LNCaP clone FGC (cell line): ENCODE measurements at regions not wholly inside any gene's neighbourhood (a gene's known extent, or its start where the extent isn't known, plus 50 kb on each side); places are given as distances from the start of the nearest gene placed in this dataset.

ENCODE experiments used
- DNase-seq: peaks from one replicate; pipeline ENCODE4 v3.0.0-alpha.2; 2011; ENCODE audit warnings: low read depth
- H3K4me3 ChIP-seq: 2 replicates; pipeline ENCODE4 v1.5.1; 2011; ENCODE audit warnings: mild to moderate bottlenecking, low read depth, low read length, control low read depth
- TF ChIP-seq, protein P1 (sequence below): IDR thresholded peaks from 2 replicates; pipeline ENCODE4 v1.5.1; 2012; ENCODE audit warnings: mild to moderate bottlenecking; ENCODE audit not compliant: control insufficient read depth, insufficient read depth; ENCODE audit errors: extremely low read depth

DNA sequence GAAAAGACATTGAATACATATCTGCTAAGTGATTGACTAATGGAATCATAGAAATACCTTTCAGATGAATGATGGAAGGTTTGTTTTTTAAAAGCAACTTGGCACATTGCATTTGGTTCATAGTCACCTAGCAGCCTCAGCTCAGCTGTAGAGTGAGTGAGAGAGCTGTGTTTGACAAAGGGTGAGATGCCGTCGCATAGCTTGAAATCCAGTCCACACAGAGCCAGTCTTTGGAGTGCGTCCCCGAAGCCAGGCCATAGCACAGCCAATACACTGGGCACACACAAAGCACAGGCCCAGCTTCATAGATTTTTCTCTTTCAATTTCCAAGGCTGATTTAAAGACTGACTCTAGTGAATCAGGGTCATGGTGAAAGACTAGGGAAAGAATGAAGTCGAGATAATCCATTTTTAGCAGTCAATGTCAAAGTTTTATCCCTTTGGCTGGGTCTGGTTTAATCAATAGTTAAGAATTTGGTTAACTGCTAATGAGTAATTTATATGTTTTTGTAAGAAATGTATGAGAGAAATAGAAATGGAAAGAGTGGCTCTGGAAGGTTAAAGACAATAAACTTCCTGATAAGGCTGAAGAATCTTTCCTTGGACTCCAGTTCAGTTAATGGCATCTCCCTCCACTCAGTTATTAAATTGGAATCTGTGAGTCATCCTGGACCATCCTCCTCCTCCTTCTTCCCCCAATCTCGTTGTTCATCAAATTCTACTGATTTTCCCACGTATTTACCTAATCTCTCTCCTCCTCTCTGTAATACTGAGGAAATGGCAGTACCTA, 101.2 kb upstream of the IRF2BP2 start:
- TF ChIP-seq, protein P1, sequence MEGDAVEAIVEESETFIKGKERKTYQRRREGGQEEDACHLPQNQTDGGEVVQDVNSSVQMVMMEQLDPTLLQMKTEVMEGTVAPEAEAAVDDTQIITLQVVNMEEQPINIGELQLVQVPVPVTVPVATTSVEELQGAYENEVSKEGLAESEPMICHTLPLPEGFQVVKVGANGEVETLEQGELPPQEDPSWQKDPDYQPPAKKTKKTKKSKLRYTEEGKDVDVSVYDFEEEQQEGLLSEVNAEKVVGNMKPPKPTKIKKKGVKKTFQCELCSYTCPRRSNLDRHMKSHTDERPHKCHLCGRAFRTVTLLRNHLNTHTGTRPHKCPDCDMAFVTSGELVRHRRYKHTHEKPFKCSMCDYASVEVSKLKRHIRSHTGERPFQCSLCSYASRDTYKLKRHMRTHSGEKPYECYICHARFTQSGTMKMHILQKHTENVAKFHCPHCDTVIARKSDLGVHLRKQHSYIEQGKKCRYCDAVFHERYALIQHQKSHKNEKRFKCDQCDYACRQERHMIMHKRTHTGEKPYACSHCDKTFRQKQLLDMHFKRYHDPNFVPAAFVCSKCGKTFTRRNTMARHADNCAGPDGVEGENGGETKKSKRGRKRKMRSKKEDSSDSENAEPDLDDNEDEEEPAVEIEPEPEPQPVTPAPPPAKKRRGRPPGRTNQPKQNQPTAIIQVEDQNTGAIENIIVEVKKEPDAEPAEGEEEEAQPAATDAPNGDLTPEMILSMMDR = no peak
- no peak overlapping the region for H3K4me3 ChIP-seq
- no peak for DNase-seq

DNA sequence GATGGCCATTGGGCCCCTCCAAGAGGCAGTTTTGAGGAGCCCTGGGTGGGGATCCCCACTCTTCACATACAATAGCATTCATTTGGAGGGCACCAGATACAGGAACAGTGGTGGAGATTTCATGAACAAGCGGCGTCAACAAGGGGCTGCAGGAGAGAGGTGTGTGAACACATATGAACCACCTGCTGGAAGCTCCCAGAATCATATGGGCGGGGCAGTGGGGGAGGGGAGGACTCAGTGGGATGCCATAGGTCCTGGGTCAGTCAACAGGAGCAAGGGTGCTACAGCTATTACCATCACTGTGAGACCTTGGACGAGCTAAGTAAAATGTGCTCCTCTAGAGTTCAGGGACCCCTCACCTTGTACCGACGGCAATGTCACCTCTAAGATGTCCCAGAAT, 100.4 kb upstream of the IRF2BP2 start:
- TF ChIP-seq, protein P1 = no peak
- no peak for DNase-seq
- H3K4me3 ChIP-seq = no peak overlapping the region

DNA sequence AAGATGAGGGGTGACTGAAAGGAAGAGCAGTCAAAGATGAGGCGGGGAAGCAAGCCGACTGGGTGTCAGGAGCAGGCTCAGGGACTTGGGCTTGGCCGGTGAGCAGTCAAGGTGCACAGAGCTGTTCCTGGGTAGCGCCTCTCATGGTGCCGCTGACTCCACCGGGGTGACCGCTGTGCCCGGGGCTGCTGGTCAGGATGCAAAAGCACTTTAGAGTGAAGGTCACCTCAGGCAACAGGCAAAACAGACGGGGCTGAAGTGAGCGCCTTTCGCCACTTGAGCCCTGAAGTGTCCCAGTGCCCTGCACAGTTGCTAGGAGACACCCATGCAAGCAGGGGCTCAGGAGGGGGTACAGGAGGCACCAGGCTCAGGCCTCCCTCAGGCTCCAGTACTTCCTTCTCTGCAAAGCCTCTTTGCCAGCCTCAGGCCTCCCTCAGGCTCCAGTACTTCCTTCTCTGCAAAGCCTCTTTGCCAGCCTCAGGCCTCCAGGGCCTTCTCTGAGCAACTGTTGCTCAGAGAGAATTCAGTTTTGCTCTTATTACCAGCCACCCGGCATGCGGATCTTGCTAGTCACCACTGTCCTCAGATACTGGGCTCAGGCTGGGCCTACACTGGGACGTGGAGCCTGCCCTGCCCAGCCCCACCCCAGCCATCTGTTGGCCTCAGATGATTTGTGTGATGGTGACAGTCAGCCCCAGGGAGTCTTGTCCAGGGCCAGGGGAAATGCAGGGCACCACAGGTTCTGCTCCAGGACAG, 99.7 kb upstream of the IRF2BP2 start:
- DNase-seq = no peak
- TF ChIP-seq, protein P1 = no peak
- no peak overlapping the region for H3K4me3 ChIP-seq

DNA sequence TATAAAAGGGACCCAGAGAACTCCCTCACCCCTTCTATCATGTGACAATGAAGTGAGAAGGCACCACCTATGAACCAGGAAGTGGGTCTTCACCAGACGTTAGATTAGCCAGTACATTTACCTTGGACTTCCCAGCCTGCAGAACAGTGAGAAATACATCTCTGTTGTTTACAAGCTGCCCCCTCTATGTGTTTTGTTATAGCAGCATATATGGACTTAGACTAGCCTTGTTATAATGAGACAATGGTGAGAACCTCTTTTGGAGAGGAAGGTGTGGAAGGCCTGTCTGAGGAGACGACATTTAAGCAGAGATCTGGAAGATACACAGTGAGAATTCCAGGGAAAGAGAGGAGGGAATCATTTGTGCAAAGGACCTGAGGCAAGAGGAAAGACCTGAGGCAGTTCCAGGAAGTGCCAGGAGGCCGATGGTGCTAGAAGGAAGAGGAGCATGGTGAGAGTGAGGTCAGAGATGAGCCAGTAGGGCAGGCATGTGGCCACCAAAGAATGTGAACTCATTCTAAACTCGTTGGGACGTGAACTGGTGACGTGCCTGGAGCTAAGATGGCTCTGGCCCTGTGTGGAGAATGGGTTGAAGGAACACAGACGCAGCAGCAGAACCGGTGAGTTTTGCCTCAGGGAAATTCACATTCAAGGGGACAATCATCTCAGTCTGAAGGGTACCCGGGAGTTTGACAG, 98.9 kb upstream of the IRF2BP2 start:
- TF ChIP-seq, protein P1 = no peak
- no peak for DNase-seq
- no peak overlapping the region for H3K4me3 ChIP-seq

DNA sequence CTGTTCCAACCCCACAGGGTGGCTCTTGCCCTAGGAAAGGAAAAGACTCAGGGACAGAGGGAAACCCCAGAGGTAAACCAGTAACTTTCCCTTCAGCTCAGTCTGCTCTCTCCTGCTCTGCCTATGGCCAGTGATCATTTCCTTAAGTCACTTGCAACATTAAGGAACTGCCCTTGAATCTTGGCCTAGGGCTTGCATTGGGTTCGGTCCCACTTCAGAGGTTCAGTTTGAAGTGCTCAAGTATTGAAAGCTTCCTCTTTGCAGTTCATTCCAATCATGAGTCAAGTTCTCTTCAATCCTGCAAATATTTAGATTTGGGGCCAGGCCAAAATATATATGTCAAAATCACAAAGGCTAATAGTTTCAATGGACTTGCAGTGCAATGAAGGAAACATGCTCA, 97.7 kb upstream of the IRF2BP2 start:
- H3K4me3 ChIP-seq = no peak overlapping the region
- TF ChIP-seq, protein P1 = no peak
- DNase-seq = no peak

DNA sequence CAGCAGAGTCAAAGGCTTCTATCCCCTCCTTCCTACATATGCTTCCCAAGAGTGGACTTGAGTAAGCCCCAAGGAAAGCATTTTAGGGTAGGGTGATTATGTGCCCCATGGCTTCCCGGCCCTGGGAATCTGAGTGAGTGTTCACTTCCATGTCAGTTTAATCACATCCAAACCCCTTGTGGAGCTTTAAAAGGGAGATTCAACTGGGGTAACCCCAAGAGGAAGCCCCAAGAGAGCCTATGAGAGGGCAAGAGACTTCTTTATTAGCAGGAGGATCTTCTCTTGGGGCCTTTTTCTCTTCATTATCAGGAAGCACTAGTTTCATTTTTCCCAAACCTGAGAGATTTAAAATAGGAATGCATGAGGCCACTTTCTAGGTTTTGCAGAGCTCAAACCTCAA, 97.0 kb upstream of the IRF2BP2 start:
- H3K4me3 ChIP-seq = no peak overlapping the region
- DNase-seq = no peak
- TF ChIP-seq, protein P1 = no peak
